Kidney epithelial cell (primary cell): ENCODE measurements at regions not wholly inside any gene's neighbourhood (a gene's known extent, or its start where the extent isn't known, plus 50 kb on each side); places are given as distances from the start of the nearest gene placed in this dataset.

ENCODE experiments used
- DNase-seq: peaks from one replicate; pipeline ENCODE4 v3.0.0-alpha.2; 2010; ENCODE audit warnings: low read depth
- H3K27me3 ChIP-seq: 2 replicates; pipeline ENCODE4 v1.6.0; 2011; ENCODE audit warnings: low read length; ENCODE audit not compliant: control insufficient read depth, insufficient read depth
- H3K36me3 ChIP-seq: 2 replicates; pipeline ENCODE4 v1.5.1; 2011; ENCODE audit warnings: low read length; ENCODE audit not compliant: control insufficient read depth, insufficient read depth
- H3K4me3 ChIP-seq: 2 replicates; pipeline ENCODE4 v1.5.1; 2011; ENCODE audit warnings: low read depth, mild to moderate bottlenecking, control low read depth, low read length
- TF ChIP-seq, protein P1 (sequence below): IDR thresholded peaks from 2 replicates; pipeline ENCODE4 v1.5.1; 2011; ENCODE audit warnings: mild to moderate bottlenecking, moderate library complexity, low read length, control low read depth, inconsistent platforms; ENCODE audit not compliant: insufficient read depth, poor library complexity, severe bottlenecking

DNA sequence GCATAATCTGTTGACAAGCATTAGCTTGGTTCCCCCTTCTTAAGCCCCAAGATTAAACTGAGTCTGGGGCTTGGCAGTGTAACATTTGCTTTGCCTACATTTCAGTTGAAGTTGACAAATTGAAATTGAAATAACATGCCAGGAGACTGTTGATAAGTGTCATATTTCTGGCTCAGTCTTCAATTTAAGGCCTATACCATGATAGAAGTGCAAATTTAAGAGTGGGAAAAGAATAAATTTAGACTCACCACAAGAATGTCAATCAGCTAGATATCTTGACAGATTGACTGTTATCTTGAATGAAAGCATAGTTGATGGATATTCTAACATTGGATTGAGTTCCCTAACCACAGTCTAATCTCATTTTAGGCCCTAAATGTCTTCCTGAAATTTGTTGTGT, 117.6 kb downstream of the MAGEB17 start:
- no peak for DNase-seq
- H3K27me3 ChIP-seq, result no peaks in the 10 kb centered on the region
- TF ChIP-seq, protein P1, sequence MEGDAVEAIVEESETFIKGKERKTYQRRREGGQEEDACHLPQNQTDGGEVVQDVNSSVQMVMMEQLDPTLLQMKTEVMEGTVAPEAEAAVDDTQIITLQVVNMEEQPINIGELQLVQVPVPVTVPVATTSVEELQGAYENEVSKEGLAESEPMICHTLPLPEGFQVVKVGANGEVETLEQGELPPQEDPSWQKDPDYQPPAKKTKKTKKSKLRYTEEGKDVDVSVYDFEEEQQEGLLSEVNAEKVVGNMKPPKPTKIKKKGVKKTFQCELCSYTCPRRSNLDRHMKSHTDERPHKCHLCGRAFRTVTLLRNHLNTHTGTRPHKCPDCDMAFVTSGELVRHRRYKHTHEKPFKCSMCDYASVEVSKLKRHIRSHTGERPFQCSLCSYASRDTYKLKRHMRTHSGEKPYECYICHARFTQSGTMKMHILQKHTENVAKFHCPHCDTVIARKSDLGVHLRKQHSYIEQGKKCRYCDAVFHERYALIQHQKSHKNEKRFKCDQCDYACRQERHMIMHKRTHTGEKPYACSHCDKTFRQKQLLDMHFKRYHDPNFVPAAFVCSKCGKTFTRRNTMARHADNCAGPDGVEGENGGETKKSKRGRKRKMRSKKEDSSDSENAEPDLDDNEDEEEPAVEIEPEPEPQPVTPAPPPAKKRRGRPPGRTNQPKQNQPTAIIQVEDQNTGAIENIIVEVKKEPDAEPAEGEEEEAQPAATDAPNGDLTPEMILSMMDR, result no peak
- no peaks in the 10 kb centered on the region for H3K36me3 ChIP-seq
- H3K4me3 ChIP-seq, result no peak overlapping the region

DNA sequence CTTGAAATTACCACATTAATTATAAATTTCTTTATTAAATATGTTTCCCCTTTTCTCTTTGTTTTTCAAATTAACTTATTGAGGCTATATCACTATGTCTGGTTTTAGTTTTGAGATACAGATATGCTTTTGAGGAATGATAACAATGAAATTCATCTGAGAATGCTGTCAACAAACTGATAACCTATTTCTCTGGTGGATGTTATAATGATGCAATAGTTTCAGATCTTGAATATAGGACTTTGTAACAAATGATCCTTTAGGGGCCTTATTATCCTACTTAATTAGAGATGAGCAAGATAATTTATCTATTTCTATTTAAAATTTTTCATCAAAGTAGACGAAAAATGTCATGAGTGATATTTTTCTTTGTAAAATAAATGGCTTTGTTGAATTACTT, 123.7 kb downstream of the MAGEB17 start:
- no peaks in the 10 kb centered on the region for H3K27me3 ChIP-seq
- no peaks in the 10 kb centered on the region for H3K36me3 ChIP-seq
- DNase-seq, result no peak
- no peak overlapping the region for H3K4me3 ChIP-seq
- TF ChIP-seq, protein P1, result no peak

DNA sequence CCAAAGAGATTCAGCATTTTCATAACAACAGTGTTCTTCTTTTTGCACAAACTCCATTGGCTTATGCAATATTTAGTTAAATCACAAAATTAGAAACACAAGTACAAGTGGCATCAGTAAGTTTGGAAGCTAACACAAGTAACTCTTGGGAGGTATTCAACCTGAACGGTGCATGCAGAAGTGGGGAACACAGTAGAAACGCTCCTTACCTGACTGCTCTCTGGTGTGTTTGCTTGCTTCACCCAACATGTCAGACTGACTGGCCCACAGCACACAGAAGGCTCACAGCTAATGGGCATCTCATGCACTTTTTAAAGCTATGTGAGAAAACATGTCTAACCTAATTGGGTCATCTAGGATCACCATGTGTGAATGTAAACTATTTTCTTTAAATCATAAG, 133.6 kb downstream of the MAGEB17 start:
- TF ChIP-seq, protein P1, result no peak
- no peaks in the 10 kb centered on the region for H3K27me3 ChIP-seq
- DNase-seq, result no peak
- H3K4me3 ChIP-seq, result no peak overlapping the region
- no peaks in the 10 kb centered on the region for H3K36me3 ChIP-seq

GRCh38 chrX:16304751-16305150, 137.5 kb downstream of the MAGEB17 start:
- Histone ChIP-seq H3K27me3 (no peaks in the 10 kb centered on the region), H3K4me3 (no peak overlapping the region), H3K36me3 (no peaks in the 10 kb centered on the region)
- DNase-seq, result no peak
- TF ChIP-seq, protein P1, result no peak

DNA sequence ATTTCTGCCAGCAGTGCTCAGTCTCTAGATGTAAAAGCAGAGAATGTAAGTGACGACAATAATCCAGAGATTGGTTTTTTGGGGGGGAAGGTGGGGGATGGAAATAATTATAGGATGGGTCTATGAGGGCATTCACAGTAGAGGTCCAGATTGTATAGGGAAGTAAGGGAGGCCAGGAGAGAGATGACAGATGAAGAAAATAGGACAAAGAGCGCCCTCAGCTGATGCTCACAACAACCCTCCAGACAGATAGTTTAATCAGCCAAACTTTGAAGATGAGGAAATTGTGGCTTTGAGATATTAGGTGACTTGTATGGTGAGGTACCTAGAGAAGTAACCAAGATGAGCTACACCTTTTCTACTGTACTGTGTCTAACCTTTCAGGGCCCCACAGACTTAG, 137.9 kb downstream of the MAGEB17 start:
- no peaks in the 10 kb centered on the region for H3K36me3 ChIP-seq
- no peaks in the 10 kb centered on the region for H3K27me3 ChIP-seq
- H3K4me3 ChIP-seq, result no peak overlapping the region
- no peak for DNase-seq
- TF ChIP-seq, protein P1, result no peak

DNA sequence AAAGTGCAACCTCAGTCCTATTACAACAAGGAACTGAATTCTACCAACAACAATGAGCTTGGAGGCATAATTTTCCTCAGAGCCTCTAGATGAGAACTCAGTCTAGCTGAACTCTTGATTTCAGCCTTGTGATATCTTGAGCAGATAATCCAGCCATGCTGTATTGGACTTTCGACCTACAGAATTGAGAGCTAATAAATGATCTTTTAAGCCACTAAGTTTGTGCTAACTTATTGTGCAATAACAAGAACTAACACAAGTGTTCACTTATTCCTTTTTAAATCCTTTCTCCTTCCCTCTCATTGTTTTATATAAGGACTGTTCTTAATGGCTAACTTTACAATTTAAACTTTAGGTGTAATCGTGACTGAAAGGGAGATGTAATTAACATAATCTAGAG, 140.7 kb downstream of the MAGEB17 start:
- H3K36me3 ChIP-seq, result no peaks in the 10 kb centered on the region
- TF ChIP-seq, protein P1, result no peak
- no peak overlapping the region for H3K4me3 ChIP-seq
- DNase-seq, result no peak
- no peaks in the 10 kb centered on the region for H3K27me3 ChIP-seq
